Epithelial cell of esophagus (primary cell): ENCODE measurements at regions not wholly inside any gene's neighbourhood (a gene's known extent, or its start where the extent isn't known, plus 50 kb on each side); places are given as distances from the start of the nearest gene placed in this dataset.

Source experiments
- DNase-seq: peaks from one replicate; pipeline ENCODE4 v3.0.0; 2010; ENCODE audit warnings: low read depth
- H3K4me3 ChIP-seq: 2 replicates; pipeline ENCODE4 v1.5.1; 2011; ENCODE audit warnings: mild to moderate bottlenecking, low read length, control low read depth
- TF ChIP-seq, protein P1 (sequence below): IDR thresholded peaks from 2 replicates; pipeline ENCODE4 v1.5.1; 2011; ENCODE audit warnings: low read depth, mild to moderate bottlenecking, low read length, control low read depth, inconsistent platforms; ENCODE audit not compliant: insufficient read depth; ENCODE audit errors: missing control alignments

DNA sequence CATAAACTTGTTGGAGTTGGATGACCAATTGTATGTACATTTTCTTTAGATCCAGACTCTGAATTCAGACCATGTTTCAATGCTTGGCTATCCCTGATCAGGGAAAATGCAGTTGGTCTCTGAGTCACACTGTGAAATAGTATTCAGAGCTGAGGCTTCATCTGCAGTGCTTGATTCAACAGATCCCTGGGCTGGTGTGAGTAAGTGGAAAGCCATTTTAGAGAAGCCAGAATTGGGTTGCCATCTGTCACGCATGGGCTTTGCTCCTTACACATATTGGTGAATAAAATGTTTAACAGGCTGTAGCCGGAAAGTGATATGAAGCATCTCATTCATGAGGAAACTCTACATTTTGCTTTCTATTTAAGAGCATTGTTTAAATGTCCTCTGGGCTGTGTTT, 50.0 kb upstream of the ACYP2 start:
- DNase-seq: peak; percentile 96
- TF ChIP-seq, protein P1, sequence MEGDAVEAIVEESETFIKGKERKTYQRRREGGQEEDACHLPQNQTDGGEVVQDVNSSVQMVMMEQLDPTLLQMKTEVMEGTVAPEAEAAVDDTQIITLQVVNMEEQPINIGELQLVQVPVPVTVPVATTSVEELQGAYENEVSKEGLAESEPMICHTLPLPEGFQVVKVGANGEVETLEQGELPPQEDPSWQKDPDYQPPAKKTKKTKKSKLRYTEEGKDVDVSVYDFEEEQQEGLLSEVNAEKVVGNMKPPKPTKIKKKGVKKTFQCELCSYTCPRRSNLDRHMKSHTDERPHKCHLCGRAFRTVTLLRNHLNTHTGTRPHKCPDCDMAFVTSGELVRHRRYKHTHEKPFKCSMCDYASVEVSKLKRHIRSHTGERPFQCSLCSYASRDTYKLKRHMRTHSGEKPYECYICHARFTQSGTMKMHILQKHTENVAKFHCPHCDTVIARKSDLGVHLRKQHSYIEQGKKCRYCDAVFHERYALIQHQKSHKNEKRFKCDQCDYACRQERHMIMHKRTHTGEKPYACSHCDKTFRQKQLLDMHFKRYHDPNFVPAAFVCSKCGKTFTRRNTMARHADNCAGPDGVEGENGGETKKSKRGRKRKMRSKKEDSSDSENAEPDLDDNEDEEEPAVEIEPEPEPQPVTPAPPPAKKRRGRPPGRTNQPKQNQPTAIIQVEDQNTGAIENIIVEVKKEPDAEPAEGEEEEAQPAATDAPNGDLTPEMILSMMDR: no peak

DNA sequence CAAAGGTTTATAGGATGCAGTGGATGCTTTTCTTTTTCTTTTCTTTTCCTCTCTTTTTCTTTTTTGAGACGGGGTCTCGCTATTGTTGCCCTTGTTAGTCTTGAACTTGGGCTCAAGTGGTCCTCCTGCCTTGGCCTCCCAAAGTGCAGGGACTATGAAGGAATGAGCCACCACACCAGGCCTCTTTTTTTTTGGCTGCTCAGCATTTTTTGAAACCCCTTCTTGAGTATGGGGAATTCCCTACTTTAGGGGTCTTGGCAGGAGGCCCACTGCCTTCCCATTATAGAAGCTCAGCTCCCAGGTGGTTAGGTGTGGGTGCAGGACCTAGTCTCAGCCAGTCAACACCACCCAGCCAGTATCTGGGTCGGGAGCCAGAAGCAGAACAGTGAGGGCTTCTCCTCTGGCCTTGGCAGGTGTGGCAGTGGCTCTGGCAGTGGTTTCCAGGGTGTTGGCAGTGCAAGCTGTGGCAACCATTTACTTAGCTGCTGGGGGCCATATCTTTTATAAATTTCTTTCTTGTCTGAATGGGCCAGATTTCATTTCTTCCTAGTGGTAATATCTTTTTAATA, 51.4 kb upstream of the ACYP2 start:
- DNase-seq: no peak
- H3K4me3 ChIP-seq: no peak overlapping the region
- TF ChIP-seq, protein P1: no peak

More for the DNA sequence above, 50.0 kb upstream of the ACYP2 start:
- H3K4me3 ChIP-seq: no peak overlapping the region

DNA sequence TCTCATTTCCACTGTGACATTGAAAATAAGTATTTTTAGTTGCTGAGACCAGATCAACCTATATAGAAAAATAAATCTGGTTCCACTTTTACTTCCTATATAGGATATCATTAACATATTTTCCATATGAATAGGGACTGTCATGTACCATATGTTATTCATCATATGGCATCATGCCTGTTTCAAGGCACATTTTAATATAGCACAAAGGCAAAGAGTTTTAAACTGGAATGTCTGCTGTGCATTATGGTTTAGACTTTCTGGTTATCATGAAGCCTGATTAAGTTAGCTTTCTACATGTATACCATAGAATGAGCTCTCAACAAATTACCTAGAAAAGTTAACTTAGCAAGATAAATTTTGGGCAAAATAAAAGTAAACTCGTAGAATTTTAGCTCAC, 53.0 kb upstream of the ACYP2 start:
- no peak overlapping the region for H3K4me3 ChIP-seq
- DNase-seq: no peak
- TF ChIP-seq, protein P1: no peak

DNA sequence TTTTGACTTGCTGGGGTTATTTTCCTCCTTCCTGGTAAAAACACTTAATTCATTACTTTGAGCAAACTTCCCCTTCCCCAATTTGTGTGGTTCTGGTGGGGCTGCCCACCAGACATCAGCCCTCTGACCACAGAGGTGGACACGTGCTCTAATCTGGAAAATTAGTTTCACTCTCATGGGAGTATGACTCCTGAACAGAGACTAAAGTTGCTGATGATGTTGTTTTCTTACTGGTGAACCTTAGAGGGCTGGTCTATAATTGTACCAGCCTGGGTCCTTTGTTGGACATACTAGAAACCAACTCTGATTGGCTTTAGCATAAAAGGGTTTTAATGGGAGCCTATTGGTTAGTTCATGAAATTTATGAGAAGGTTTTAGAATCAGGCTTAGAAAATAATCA, 54.1 kb upstream of the ACYP2 start:
- DNase-seq: no peak
- no peak overlapping the region for H3K4me3 ChIP-seq
- TF ChIP-seq, protein P1: no peak

DNA sequence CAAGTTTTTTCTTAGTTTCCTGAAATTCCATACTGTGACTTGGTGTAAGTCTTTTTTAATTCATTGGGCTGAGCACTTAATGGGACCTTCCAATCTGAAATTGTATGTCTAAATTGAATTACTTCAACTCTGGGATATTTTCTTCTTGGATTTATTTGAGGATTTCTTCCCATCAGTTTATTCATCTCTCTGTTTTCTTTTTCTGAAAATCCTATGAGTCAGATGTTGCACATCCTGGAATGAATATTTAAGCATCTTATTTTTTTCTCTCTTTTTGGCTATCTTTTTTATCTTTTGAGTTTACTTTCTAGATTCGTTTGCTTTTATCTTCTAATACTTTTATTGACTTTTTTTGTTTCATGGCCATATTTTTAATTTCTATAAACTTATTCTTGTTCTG, 55.4 kb upstream of the ACYP2 start:
- peak; percentile 29 for DNase-seq
- H3K4me3 ChIP-seq: no peak overlapping the region
- TF ChIP-seq, protein P1: no peak

DNA sequence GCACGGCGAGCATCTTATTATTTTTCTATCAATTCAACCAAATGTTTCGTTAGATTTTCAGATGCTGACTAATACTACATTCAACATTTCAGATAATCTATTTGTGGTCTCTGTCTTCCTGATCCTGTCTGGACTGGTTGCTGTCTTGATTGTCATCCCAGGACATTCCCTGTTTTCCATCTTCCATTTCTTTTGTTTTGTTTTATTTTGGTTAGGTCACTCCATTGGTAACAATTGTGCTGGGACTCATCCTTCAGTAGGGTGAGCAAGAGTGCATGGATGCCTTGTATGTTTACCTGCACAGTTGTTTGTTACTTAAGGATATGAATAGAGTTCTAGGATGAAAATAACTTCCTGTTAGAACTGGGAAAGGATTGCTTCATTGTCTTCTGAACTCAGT, 55.9 kb upstream of the ACYP2 start:
- no peak overlapping the region for H3K4me3 ChIP-seq
- DNase-seq: peak; percentile 77
- TF ChIP-seq, protein P1: no peak

DNA sequence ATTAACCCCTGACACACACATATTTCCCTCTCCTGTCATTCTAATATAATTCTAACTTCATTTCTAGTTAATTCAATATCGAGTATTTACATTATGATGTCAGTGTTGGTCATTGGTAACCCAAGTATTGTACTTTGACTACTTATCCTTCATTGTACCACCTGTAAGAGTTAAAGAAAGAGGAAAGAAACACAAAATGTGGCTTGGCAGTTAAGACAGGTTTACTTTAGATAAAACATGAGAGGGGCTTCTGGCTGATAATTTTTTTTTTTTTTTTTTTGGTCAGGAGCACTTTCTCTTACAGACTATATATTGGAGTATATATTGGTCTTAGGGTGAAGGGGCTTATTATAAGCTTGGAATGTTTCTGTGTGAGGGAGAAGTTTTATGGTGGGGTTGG, 57.0 kb upstream of the ACYP2 start:
- no peak overlapping the region for H3K4me3 ChIP-seq
- TF ChIP-seq, protein P1: no peak
- DNase-seq: no peak
